ENCODE measurements at regions not wholly inside any gene's neighbourhood (a gene's known extent, or its start where the extent isn't known, plus 50 kb on each side); places are given as distances from the start of the nearest gene placed in this dataset.
A peak's percentile ranks its signal among the peaks of the same experiment; 100 is the strongest.
"Not testable (repeated sequence)": the region's sequence is repeated elsewhere in the genome, so short reads cannot be mapped to it uniquely, and the experiment has no call there.

DNA sequence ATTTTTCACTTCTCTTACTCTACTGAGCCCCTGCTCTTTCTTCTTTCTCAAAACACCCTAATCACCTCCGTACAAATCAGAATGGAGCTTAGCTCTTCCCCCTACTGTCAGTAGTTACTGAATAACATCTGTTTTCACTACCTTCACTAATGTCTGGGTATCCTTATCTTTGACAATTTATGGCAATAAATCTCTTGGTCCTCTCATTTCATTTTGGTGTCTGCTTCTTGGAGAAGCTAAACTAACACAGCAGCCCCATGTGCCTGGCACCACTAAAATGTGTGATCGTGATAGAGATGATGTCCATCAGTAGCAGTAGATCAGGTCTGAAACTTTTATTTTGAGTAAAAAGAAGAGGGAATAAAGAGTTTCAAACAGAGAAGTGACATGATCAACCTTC is 496.5 kb downstream of the PID1 start:
- Histone ChIP-seq H3K4me3 (ENCODE audit: low read depth, low read length) (no peak overlapping the region), H3K27me3 (ENCODE audit: control insufficient read depth, insufficient read depth, low read length) (no peaks in the 10 kb centered on the region), H3K27ac (ENCODE audit: low read depth, low read length) (no peak overlapping the region), H3K9me3 (ENCODE audit: control insufficient read depth, insufficient read depth, low read length) (no peaks in the 10 kb centered on the region)
- ChIA-PET CTCF (no interaction called here), POLR2A (no interaction called here)
- DNase-seq (ENCODE audit: low read depth, low spot score), result no peak
- TF ChIP-seq, protein P1, sequence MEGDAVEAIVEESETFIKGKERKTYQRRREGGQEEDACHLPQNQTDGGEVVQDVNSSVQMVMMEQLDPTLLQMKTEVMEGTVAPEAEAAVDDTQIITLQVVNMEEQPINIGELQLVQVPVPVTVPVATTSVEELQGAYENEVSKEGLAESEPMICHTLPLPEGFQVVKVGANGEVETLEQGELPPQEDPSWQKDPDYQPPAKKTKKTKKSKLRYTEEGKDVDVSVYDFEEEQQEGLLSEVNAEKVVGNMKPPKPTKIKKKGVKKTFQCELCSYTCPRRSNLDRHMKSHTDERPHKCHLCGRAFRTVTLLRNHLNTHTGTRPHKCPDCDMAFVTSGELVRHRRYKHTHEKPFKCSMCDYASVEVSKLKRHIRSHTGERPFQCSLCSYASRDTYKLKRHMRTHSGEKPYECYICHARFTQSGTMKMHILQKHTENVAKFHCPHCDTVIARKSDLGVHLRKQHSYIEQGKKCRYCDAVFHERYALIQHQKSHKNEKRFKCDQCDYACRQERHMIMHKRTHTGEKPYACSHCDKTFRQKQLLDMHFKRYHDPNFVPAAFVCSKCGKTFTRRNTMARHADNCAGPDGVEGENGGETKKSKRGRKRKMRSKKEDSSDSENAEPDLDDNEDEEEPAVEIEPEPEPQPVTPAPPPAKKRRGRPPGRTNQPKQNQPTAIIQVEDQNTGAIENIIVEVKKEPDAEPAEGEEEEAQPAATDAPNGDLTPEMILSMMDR (IDR thresholded peaks at IDR 0.05; ENCODE audit: low read depth, low read length), result no peak

DNA sequence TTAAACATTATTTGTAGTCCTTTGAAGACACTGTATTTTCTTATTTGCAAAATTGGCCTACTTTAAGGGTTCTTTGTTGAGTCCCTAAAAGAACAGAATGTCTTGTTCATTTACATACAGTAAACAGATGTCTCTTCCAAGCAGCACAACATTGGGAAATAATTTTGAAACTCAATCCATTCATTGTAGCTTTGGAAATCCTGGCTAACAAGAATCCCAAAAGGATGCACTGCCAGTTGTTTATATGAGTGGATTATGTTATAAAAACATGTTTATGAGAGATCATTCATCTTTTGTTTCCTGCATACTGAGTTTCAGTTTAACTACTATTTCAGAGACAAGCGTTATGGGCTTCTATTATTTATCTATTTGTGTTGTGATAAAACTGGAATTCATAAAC is 499.3 kb downstream of the PID1 start:
- H3K4me3 ChIP-seq (ENCODE audit: low read depth, low read length), result no peak overlapping the region
- H3K27ac ChIP-seq (ENCODE audit: low read depth, low read length), result no peak overlapping the region
- POLR2A ChIA-PET, result no interaction called here
- H3K9me3 ChIP-seq (ENCODE audit: control insufficient read depth, insufficient read depth, low read length), result no peaks in the 10 kb centered on the region; the same call in 1 of the 2 replicates
- H3K27me3 ChIP-seq (ENCODE audit: control insufficient read depth, insufficient read depth, low read length), result no peaks in the 10 kb centered on the region
- CTCF ChIA-PET, result no interaction called here
- DNase-seq (ENCODE audit: low read depth, low spot score), result no peak
- TF ChIP-seq, protein P1 (IDR thresholded peaks at IDR 0.05; ENCODE audit: low read depth, low read length), result no peak

DNA sequence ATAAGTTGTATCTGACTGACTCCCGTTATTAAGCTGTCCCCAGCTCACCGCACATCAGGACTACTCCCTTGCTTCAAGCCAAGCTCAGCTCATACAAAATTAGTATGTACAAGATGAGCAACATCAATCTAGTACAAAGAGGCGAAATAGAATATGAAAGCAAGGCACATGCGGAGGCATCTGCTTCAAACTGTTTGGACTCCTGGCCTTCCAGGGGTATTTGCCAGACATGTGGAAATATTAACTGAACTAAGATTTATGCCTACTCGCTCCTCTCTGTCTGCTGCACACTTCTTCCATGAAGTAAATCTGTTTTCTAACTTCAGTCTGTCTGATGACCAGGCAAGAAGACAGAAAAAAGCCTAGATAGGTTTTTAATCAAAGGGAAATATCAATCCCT is 499.8 kb downstream of the PID1 start:
- ChIA-PET POLR2A (no interaction called here), CTCF (interaction anchor here (0.6 kb wide), 1 partner anchor 68 kb away, joined by 3 read pairs; no protein-coding TSS in a partner anchor)
- no peaks in the 10 kb centered on the region for H3K27me3 ChIP-seq (ENCODE audit: control insufficient read depth, insufficient read depth, low read length)
- H3K27ac ChIP-seq (ENCODE audit: low read depth, low read length), result no peak overlapping the region
- no peak overlapping the region for H3K4me3 ChIP-seq (ENCODE audit: low read depth, low read length)
- no peaks in the 10 kb centered on the region; the same call in 1 of the 2 replicates for H3K9me3 ChIP-seq (ENCODE audit: control insufficient read depth, insufficient read depth, low read length)
- TF ChIP-seq, protein P1 (IDR thresholded peaks at IDR 0.05; ENCODE audit: low read depth, low read length), result no peak
- no peak for DNase-seq (ENCODE audit: low read depth, low spot score)

DNA sequence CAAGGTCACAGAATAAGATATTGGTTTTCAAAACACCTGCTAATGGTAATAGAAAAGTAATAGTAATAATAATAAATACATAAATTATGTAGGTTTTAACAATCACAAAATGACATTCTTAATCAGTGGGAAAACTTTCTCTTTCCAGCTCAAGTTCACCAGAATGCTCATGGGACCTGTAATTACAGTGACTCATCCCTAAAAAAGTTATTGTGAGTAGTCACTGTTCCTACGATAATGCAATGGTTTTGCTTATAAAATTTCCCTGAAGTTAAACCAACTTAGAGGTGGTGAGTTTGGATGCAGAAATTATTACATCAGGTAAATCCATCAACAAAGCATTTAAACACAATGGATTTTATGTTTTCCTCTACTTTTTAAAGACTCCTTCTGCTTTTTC is 502.3 kb downstream of the PID1 start:
- no peaks in the 10 kb centered on the region for H3K27me3 ChIP-seq (ENCODE audit: control insufficient read depth, insufficient read depth, low read length)
- ChIA-PET CTCF (no interaction called here), POLR2A (no interaction called here)
- peak; percentile 6 for DNase-seq (ENCODE audit: low read depth, low spot score)
- H3K4me3 ChIP-seq (ENCODE audit: low read depth, low read length), result no peak overlapping the region
- TF ChIP-seq, protein P1 (IDR thresholded peaks at IDR 0.05; ENCODE audit: low read depth, low read length), result no peak
- no peak overlapping the region for H3K27ac ChIP-seq (ENCODE audit: low read depth, low read length)
- H3K9me3 ChIP-seq (ENCODE audit: control insufficient read depth, insufficient read depth, low read length), result no peaks in the 10 kb centered on the region; the same call in 1 of the 2 replicates

DNA sequence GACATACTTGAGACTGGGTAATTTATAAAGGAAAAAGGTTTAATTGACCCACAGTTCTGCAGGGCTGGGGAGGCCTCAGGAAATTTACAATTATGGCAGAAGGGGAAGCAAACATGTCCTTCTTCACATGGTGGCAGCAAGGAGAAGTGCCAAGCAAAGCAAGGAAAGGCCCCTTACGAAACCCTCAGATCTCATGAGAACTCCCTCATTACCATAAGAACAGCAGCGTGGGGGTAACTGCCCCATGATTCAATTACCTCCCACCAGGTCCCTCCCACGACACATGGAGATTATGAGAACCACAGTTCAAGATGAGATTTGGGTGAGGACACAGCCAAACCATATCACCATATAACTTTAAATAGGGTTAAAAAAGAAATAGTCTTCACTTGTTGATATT is 502.9 kb downstream of the PID1 start:
- H3K9me3 ChIP-seq (ENCODE audit: control insufficient read depth, insufficient read depth, low read length); H3K27me3 ChIP-seq (ENCODE audit: control insufficient read depth, insufficient read depth, low read length); H3K4me3 ChIP-seq (ENCODE audit: low read depth, low read length); H3K27ac ChIP-seq (ENCODE audit: low read depth, low read length); DNase-seq (ENCODE audit: low read depth, low spot score); CTCF ChIA-PET; POLR2A ChIA-PET: not testable (repeated sequence)

DNA sequence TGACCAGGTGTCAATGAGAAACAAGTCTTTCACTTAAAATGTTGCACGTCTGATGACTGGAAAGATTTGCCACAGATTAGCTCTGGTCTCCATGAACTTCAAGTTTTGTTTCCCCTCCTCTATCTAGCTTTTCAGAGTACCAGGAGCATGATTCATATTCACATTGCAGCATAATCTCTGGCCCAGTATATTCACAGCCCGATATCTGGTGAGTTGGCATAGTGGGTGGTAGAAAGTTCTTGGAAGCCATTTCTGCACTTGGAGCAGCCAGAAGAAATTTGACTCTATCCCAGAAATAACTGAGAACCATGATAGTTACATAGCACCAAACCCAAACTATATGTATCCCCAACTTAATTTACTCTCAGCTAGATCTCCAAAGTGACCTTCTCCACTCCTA is 503.9 kb downstream of the PID1 start:
- Histone ChIP-seq H3K4me3 (ENCODE audit: low read depth, low read length) (no peak overlapping the region), H3K27me3 (ENCODE audit: control insufficient read depth, insufficient read depth, low read length) (no peaks in the 10 kb centered on the region), H3K27ac (ENCODE audit: low read depth, low read length) (no peak overlapping the region), H3K9me3 (ENCODE audit: control insufficient read depth, insufficient read depth, low read length) (no peaks in the 10 kb centered on the region; the same call in 1 of the 2 replicates)
- TF ChIP-seq, protein P1 (IDR thresholded peaks at IDR 0.05; ENCODE audit: low read depth, low read length), result no peak
- POLR2A ChIA-PET, result no interaction called here
- CTCF ChIA-PET, result no interaction called here
- DNase-seq (ENCODE audit: low read depth, low spot score), result no peak

Measured in AG04450 (cell line).